HG03457 (cell line): ENCODE measurements at regions not wholly inside any gene's neighbourhood (a gene's known extent, or its start where the extent isn't known, plus 50 kb on each side); places are given as distances from the start of the nearest gene placed in this dataset.
"Not testable (repeated sequence)": the region's sequence is repeated elsewhere in the genome, so short reads cannot be mapped to it uniquely, and the experiment has no call there.

Source experiments
- ATAC-seq: cut with Tn5 transposase; IDR thresholded peaks from one replicate; pipeline ENCODE4 v1.9.1; 2021; ENCODE audit warnings: moderate number of reproducible peaks; ENCODE audit not compliant: unreplicated experiment

GRCh38 chr4:112085156-112086035 is 59.9 kb upstream of the FAM241A start:
- no peak for ATAC-seq

GRCh38 chr4:112086036-112086434 is 59.2 kb upstream of the FAM241A start:
- no peak for ATAC-seq

- not testable (repeated sequence) for ATAC-seq
Observed at GRCh38 chr4:112086661-112087060, 58.6 kb upstream of the FAM241A start.

- ATAC-seq: not testable (repeated sequence)
Observed at GRCh38 chr4:112092330-112092729, 52.9 kb upstream of the FAM241A start.

- ATAC-seq: no peak
Observed at GRCh38 chr4:112093636-112094202, 51.5 kb upstream of the FAM241A start.

- ATAC-seq: no peak
Observed at GRCh38 chr4:112094330-112094729, 50.9 kb upstream of the FAM241A start.
